Sigmoid colon (tissue), 3 donors: ENCODE measurements at regions not wholly inside any gene's neighbourhood (a gene's known extent, or its start where the extent isn't known, plus 50 kb on each side); places are given as distances from the start of the nearest gene placed in this dataset.

Source experiments
- CTCF ChIP-seq, 4 experiments: fragments of 450-650 bp in 3 of 4; fragments of 200-600 bp in 1 of 4; IDR thresholded peaks; one replicate each; pipeline ENCODE4 v1.5.1; 2016 to 2019; ENCODE audit warnings: antibody characterized with exemption in 4 of 4, mild to moderate bottlenecking in 3 of 4, moderate library complexity in 2 of 4
- POLR2A ChIP-seq, 2 donors: fragments of 450-650 bp; IDR thresholded peaks; one replicate each; pipeline ENCODE4 v1.6.1; 2016; ENCODE audit warnings: antibody characterized with exemption in 2 of 2, mild to moderate bottlenecking in 2 of 2, moderate library complexity in 2 of 2

GRCh38 chr2:120568089-120568974 lies 167.3 kb upstream of the GLI2 start:
- TF ChIP-seq POLR2A (IDR thresholded peaks at IDR 0.05) (no peak), CTCF (IDR thresholded peaks at IDR 0.05) (no peak)
